NK-92 treated with Interleukin-12 subunit alpha and Interleukin-12 subunit beta, amount 100 ng/mL, for 24 hours (cell line): ENCODE measurements at regions not wholly inside any gene's neighbourhood (a gene's known extent, or its start where the extent isn't known, plus 50 kb on each side); places are given as distances from the start of the nearest gene placed in this dataset.

Experiments used
- DNase-seq: peaks from one replicate; lab custom pipeline; 2025; lab: John Stamatoyannopoulos, UW

- no peak for DNase-seq
These were observed 784.8 kb upstream of the KLHL29 start for GRCh38 chr2:22600156-22600555.

- no peak for DNase-seq
These were observed 784.0 kb upstream of the KLHL29 start for GRCh38 chr2:22600999-22601398.

- DNase-seq: no peak
These were observed 780.8 kb upstream of the KLHL29 start for GRCh38 chr2:22604136-22604535.

GRCh38 chr2:22616031-22616430 is 768.9 kb upstream of the KLHL29 start:
- DNase-seq: no peak

GRCh38 chr2:22623620-22624019 is 761.4 kb upstream of the KLHL29 start:
- DNase-seq: no peak

GRCh38 chr2:22626621-22627020 is 758.4 kb upstream of the KLHL29 start:
- no peak for DNase-seq

GRCh38 chr2:22628221-22628620 is 756.8 kb upstream of the KLHL29 start:
- DNase-seq: no peak

GRCh38 chr2:22628906-22629305 is 756.1 kb upstream of the KLHL29 start:
- DNase-seq: no peak

- DNase-seq: no peak
These were observed 750.8 kb upstream of the KLHL29 start for GRCh38 chr2:22634167-22634566.

GRCh38 chr2:22656426-22656825 is 728.6 kb upstream of the KLHL29 start:
- DNase-seq: no peak

- no peak for DNase-seq
These were observed 711.5 kb upstream of the KLHL29 start for GRCh38 chr2:22673529-22673928.

GRCh38 chr2:22683914-22684313 is 701.1 kb upstream of the KLHL29 start:
- no peak for DNase-seq

- no peak for DNase-seq
These were observed 694.9 kb upstream of the KLHL29 start for GRCh38 chr2:22690096-22690495.

- DNase-seq: no peak
These were observed 693.3 kb upstream of the KLHL29 start for GRCh38 chr2:22691666-22692065.

- no peak for DNase-seq
These were observed 692.2 kb upstream of the KLHL29 start for GRCh38 chr2:22692746-22693145.

GRCh38 chr2:22694300-22694699 is 690.7 kb upstream of the KLHL29 start:
- DNase-seq: no peak

GRCh38 chr2:22694856-22695255 is 690.1 kb upstream of the KLHL29 start:
- no peak for DNase-seq

GRCh38 chr2:22697054-22697788 is 687.8 kb upstream of the KLHL29 start:
- DNase-seq: no peak

GRCh38 chr2:22701561-22702160 is 683.3 kb upstream of the KLHL29 start:
- DNase-seq: no peak

GRCh38 chr2:22703286-22703920 is 681.6 kb upstream of the KLHL29 start:
- no peak for DNase-seq

GRCh38 chr2:22719396-22719795 is 665.6 kb upstream of the KLHL29 start:
- DNase-seq: no peak

GRCh38 chr2:22729466-22729865 is 655.5 kb upstream of the KLHL29 start:
- DNase-seq: no peak

GRCh38 chr2:22734373-22735045 is 650.5 kb upstream of the KLHL29 start:
- no peak for DNase-seq
